T1000 (cell line): ENCODE measurements at regions not wholly inside any gene's neighbourhood (a gene's known extent, or its start where the extent isn't known, plus 50 kb on each side); places are given as distances from the start of the nearest gene placed in this dataset.
"Not testable (repeated sequence)": the region's sequence is repeated elsewhere in the genome, so short reads cannot be mapped to it uniquely, and the experiment has no call there.

Source experiments
- DNase-seq: peaks from one replicate; lab custom pipeline; 2025; ENCODE audit warnings: mixed read lengths; lab: John Stamatoyannopoulos, UW

- no peak for DNase-seq
Observed at GRCh38 chr6:6978731-6979130, 129.0 kb upstream of the RREB1 start.

- DNase-seq = no peak
Observed at GRCh38 chr6:6980999-6981597, 126.7 kb upstream of the RREB1 start.

- no peak for DNase-seq
Observed at GRCh38 chr6:6981681-6982322, 126.0 kb upstream of the RREB1 start.

- DNase-seq = no peak
Observed at GRCh38 chr6:6982663-6983062, 125.1 kb upstream of the RREB1 start.

GRCh38 chr6:6984585-6985366 lies 123.0 kb upstream of the RREB1 start:
- no peak for DNase-seq

GRCh38 chr6:6986344-6986743 lies 121.4 kb upstream of the RREB1 start:
- no peak for DNase-seq

GRCh38 chr6:6987749-6988148 lies 120.0 kb upstream of the RREB1 start:
- no peak for DNase-seq

- not testable (repeated sequence) for DNase-seq
Observed at GRCh38 chr6:6990059-6990458, 117.7 kb upstream of the RREB1 start.

GRCh38 chr6:6993503-6994237 lies 114.1 kb upstream of the RREB1 start:
- no peak for DNase-seq

- DNase-seq = no peak
Observed at GRCh38 chr6:6994796-6995195, 113.0 kb upstream of the RREB1 start.

GRCh38 chr6:6995328-6995727 lies 112.4 kb upstream of the RREB1 start:
- DNase-seq = no peak

- no peak for DNase-seq
Observed at GRCh38 chr6:6996124-6996523, 111.6 kb upstream of the RREB1 start.

- DNase-seq = no peak
Observed at GRCh38 chr6:6997263-6998193, 110.2 kb upstream of the RREB1 start.

- no peak for DNase-seq
Observed at GRCh38 chr6:6998194-6998569, 109.6 kb upstream of the RREB1 start.

- no peak for DNase-seq
Observed at GRCh38 chr6:7000825-7001777, 106.7 kb upstream of the RREB1 start.

- DNase-seq = no peak
Observed at GRCh38 chr6:7003041-7003440, 104.7 kb upstream of the RREB1 start.

- no peak for DNase-seq
Observed at GRCh38 chr6:7004581-7005297, 103.0 kb upstream of the RREB1 start.

GRCh38 chr6:7006515-7007191 lies 101.1 kb upstream of the RREB1 start:
- DNase-seq = no peak

- DNase-seq = no peak
Observed at GRCh38 chr6:7008451-7008988, 99.2 kb upstream of the RREB1 start.
